IMR-90 (cell line): ENCODE measurements at regions not wholly inside any gene's neighbourhood (a gene's known extent, or its start where the extent isn't known, plus 50 kb on each side); places are given as distances from the start of the nearest gene placed in this dataset.

Experiments used
- CEBPB ChIP-seq: IDR thresholded peaks from 2 replicates; pipeline ENCODE4 v1.6.1; 2012; ENCODE audit warnings: low read depth, low read length, improper control_type of control experiment
- FOS ChIP-seq: fragments of 150-350 bp; IDR thresholded peaks from 2 replicates; pipeline ENCODE4 v1.6.1; 2016; ENCODE audit warnings: low read depth, low read length
- MAFK ChIP-seq: IDR thresholded peaks from 2 replicates; pipeline ENCODE4 v1.6.1; 2012; ENCODE audit warnings: low read depth, low read length, improper control_type of control experiment
- POLR2A ChIP-seq: IDR thresholded peaks from 2 replicates; pipeline ENCODE4 v1.6.1; 2012; ENCODE audit warnings: mild to moderate bottlenecking, low read depth, low read length
- RCOR1 ChIP-seq: IDR thresholded peaks from 2 replicates; pipeline ENCODE4 v1.6.1; 2012; ENCODE audit warnings: mild to moderate bottlenecking, low read length, improper control_type of control experiment; ENCODE audit not compliant: insufficient replicate concordance
- TF ChIP-seq, protein P1 (sequence below): conservative IDR thresholded peaks from 2 replicates; pipeline ENCODE4 v1.5.1; 2012; ENCODE audit warnings: mild to moderate bottlenecking, low read depth, low read length, improper control_type of control experiment

DNA sequence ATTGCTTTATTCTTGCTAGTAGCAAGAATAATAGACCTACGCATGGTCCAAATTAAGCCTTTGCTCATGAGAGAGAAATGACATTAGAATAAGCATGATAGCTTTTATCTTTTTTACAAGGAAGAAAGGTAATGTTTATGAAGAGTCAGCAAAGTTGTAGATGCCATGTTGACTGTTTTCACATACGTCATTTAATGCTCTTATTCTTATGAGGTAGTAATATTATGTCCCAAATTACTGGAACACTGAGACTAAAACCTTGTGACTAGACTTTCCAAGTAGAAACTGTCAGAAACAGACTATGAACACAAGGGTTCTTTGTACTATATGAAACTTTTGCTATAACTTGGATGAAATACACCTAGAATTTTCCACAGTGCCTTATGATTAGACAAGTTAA lies 552.8 kb upstream of the SLC8A1 start:
- TF ChIP-seq, protein P1, sequence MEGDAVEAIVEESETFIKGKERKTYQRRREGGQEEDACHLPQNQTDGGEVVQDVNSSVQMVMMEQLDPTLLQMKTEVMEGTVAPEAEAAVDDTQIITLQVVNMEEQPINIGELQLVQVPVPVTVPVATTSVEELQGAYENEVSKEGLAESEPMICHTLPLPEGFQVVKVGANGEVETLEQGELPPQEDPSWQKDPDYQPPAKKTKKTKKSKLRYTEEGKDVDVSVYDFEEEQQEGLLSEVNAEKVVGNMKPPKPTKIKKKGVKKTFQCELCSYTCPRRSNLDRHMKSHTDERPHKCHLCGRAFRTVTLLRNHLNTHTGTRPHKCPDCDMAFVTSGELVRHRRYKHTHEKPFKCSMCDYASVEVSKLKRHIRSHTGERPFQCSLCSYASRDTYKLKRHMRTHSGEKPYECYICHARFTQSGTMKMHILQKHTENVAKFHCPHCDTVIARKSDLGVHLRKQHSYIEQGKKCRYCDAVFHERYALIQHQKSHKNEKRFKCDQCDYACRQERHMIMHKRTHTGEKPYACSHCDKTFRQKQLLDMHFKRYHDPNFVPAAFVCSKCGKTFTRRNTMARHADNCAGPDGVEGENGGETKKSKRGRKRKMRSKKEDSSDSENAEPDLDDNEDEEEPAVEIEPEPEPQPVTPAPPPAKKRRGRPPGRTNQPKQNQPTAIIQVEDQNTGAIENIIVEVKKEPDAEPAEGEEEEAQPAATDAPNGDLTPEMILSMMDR: no peak
- TF ChIP-seq FOS (no peak), POLR2A (no peak), RCOR1 (no peak), MAFK (no peak), CEBPB (no peak)
